Muscle layer of duodenum (tissue), 2 donors: ENCODE measurements at regions not wholly inside any gene's neighbourhood (a gene's known extent, or its start where the extent isn't known, plus 50 kb on each side); places are given as distances from the start of the nearest gene placed in this dataset.

Source experiments
- H3K27ac ChIP-seq: one replicate; pipeline ENCODE4 v1.7.0; 2013; ENCODE audit warnings: mild to moderate bottlenecking, low read length
- H3K27me3 ChIP-seq: one replicate; pipeline ENCODE4 v1.7.0; 2013; ENCODE audit warnings: low read depth, mild to moderate bottlenecking, control low read depth, low read length
- H3K36me3 ChIP-seq, 2 donors: one replicate each; pipeline ENCODE4 v1.7.0; 2013; ENCODE audit warnings: low read length in 2 of 2, control low read depth in 1 of 2, mild to moderate bottlenecking in 1 of 2; ENCODE audit not compliant: insufficient read depth in 2 of 2, control insufficient read depth in 1 of 2
- H3K4me1 ChIP-seq, 2 donors: one replicate each; pipeline ENCODE4 v1.7.0; 2013; ENCODE audit warnings: low read length in 2 of 2, mild to moderate bottlenecking in 2 of 2, control low read depth in 1 of 2, moderate library complexity in 1 of 2; ENCODE audit not compliant: insufficient read depth in 2 of 2, control insufficient read depth in 1 of 2
- H3K4me3 ChIP-seq, 2 donors: one replicate each; pipeline ENCODE4 v1.7.0; 2013; ENCODE audit warnings: low read length in 2 of 2, low read depth in 1 of 2, mild to moderate bottlenecking in 1 of 2
- H3K9me3 ChIP-seq, 2 donors: one replicate each; pipeline ENCODE4 v1.7.0; 2013; ENCODE audit warnings: low read length in 2 of 2, control low read depth in 1 of 2, mild to moderate bottlenecking in 1 of 2; ENCODE audit not compliant: control insufficient read depth in 1 of 2
- donor health status: healthy.

GRCh38 chr3:70818145-70818544 lies 505.7 kb upstream of the MDFIC2 start:
- no peak overlapping the region for H3K4me3 ChIP-seq
- H3K27me3 ChIP-seq = no peaks in the 10 kb centered on the region
- H3K4me1 ChIP-seq = no peaks in the 10 kb centered on the region
- H3K27ac ChIP-seq = no peak overlapping the region
- no peaks in the 10 kb centered on the region for H3K36me3 ChIP-seq
- peaks cover 0 to 5% of the 10 kb centered on the region in 2 donors for H3K9me3 ChIP-seq

- Histone ChIP-seq H3K36me3 (no peaks in the 10 kb centered on the region), H3K27ac (no peak overlapping the region), H3K9me3 (peaks cover 0 to 5% of the 10 kb centered on the region in 2 donors), H3K4me1 (no peaks in the 10 kb centered on the region), H3K27me3 (no peaks in the 10 kb centered on the region), H3K4me3 (no peak overlapping the region)
These were observed 503.9 kb upstream of the MDFIC2 start for GRCh38 chr3:70816346-70816745.

- no peaks in the 10 kb centered on the region for H3K36me3 ChIP-seq
- no peaks in the 10 kb centered on the region for H3K27me3 ChIP-seq
- H3K27ac ChIP-seq = no peak overlapping the region
- no peak overlapping the region for H3K4me3 ChIP-seq
- peaks cover 0 to 5% of the 10 kb centered on the region in 2 donors for H3K9me3 ChIP-seq
- H3K4me1 ChIP-seq = no peaks in the 10 kb centered on the region
These were observed 503.4 kb upstream of the MDFIC2 start for GRCh38 chr3:70815817-70816216.

GRCh38 chr3:70813311-70813710 lies 500.9 kb upstream of the MDFIC2 start:
- Histone ChIP-seq H3K36me3 (no peaks in the 10 kb centered on the region), H3K27ac (no peak overlapping the region), H3K4me1 (no peaks in the 10 kb centered on the region), H3K4me3 (no peak overlapping the region), H3K27me3 (no peaks in the 10 kb centered on the region), H3K9me3 (peaks cover 0 to 5% of the 10 kb centered on the region in 2 donors)

- Histone ChIP-seq H3K27ac (no peak overlapping the region), H3K4me1 (no peaks in the 10 kb centered on the region), H3K4me3 (no peak overlapping the region), H3K9me3 (peaks cover 0 to 5% of the 10 kb centered on the region in 2 donors), H3K27me3 (no peaks in the 10 kb centered on the region), H3K36me3 (no peaks in the 10 kb centered on the region)
These were observed 499.4 kb upstream of the MDFIC2 start for GRCh38 chr3:70811880-70812279.

- no peaks in the 10 kb centered on the region for H3K27me3 ChIP-seq
- H3K9me3 ChIP-seq = no peaks in the 10 kb centered on the region
These were observed 496.4 kb upstream of the MDFIC2 start for GRCh38 chr3:70808881-70809280.

GRCh38 chr3:70806556-70806955 lies 494.1 kb upstream of the MDFIC2 start:
- Histone ChIP-seq H3K4me1 (peaks cover 0 to 4% of the 10 kb centered on the region in 2 donors), H3K27ac (no peak overlapping the region), H3K27me3 (no peaks in the 10 kb centered on the region), H3K4me3 (no peak overlapping the region), H3K36me3 (no peaks in the 10 kb centered on the region), H3K9me3 (no peaks in the 10 kb centered on the region)

More at GRCh38 chr3:70808881-70809280, 496.4 kb upstream of the MDFIC2 start:
- Histone ChIP-seq H3K36me3 (no peaks in the 10 kb centered on the region), H3K27ac (no peak overlapping the region), H3K4me1 (peaks cover 0 to 4% of the 10 kb centered on the region in 2 donors), H3K4me3 (no peak overlapping the region)

- peaks cover 0 to 4% of the 10 kb centered on the region in 2 donors for H3K4me1 ChIP-seq
- H3K27me3 ChIP-seq = no peaks in the 10 kb centered on the region
- no peaks in the 10 kb centered on the region for H3K36me3 ChIP-seq
- no peak overlapping the region for H3K27ac ChIP-seq
- H3K4me3 ChIP-seq = no peak overlapping the region
- H3K9me3 ChIP-seq = no peaks in the 10 kb centered on the region
These were observed 493.6 kb upstream of the MDFIC2 start for GRCh38 chr3:70806021-70806420.

GRCh38 chr3:70805061-70805889 lies 492.8 kb upstream of the MDFIC2 start:
- Histone ChIP-seq H3K4me3 (peak overlapping the region; percentile 31 to 41), H3K9me3 (no peaks in the 10 kb centered on the region), H3K27me3 (no peaks in the 10 kb centered on the region), H3K4me1 (peaks cover 0 to 4% of the 10 kb centered on the region in 2 donors), H3K27ac (no peak overlapping the region), H3K36me3 (no peaks in the 10 kb centered on the region)

- Histone ChIP-seq H3K4me3 (no peak overlapping the region), H3K4me1 (peaks cover 0 to 4% of the 10 kb centered on the region in 2 donors), H3K36me3 (no peaks in the 10 kb centered on the region), H3K9me3 (no peaks in the 10 kb centered on the region), H3K27ac (no peak overlapping the region), H3K27me3 (no peaks in the 10 kb centered on the region)
These were observed 491.5 kb upstream of the MDFIC2 start for GRCh38 chr3:70803891-70804290.

GRCh38 chr3:70803319-70803718 lies 490.9 kb upstream of the MDFIC2 start:
- H3K36me3 ChIP-seq = no peaks in the 10 kb centered on the region
- no peaks in the 10 kb centered on the region for H3K27me3 ChIP-seq
- no peak overlapping the region for H3K4me3 ChIP-seq
- H3K27ac ChIP-seq = no peak overlapping the region
- no peaks in the 10 kb centered on the region for H3K9me3 ChIP-seq
- peaks cover 0 to 4% of the 10 kb centered on the region in 2 donors for H3K4me1 ChIP-seq

GRCh38 chr3:70800951-70801350 lies 488.5 kb upstream of the MDFIC2 start:
- Histone ChIP-seq H3K36me3 (no peaks in the 10 kb centered on the region), H3K27ac (no peak overlapping the region), H3K27me3 (no peaks in the 10 kb centered on the region), H3K4me3 (no peak overlapping the region), H3K9me3 (no peaks in the 10 kb centered on the region), H3K4me1 (peaks cover 0 to 4% of the 10 kb centered on the region in 2 donors)
